ENCODE measurements at regions not wholly inside any gene's neighbourhood (a gene's known extent, or its start where the extent isn't known, plus 50 kb on each side); places are given as distances from the start of the nearest gene placed in this dataset.

GRCh38 chr2:186058614-186059013 lies 320.0 kb downstream of the FSIP2 start:
- Histone ChIP-seq H3K27me3 (ENCODE audit: control insufficient read depth in 2 of 2, insufficient read depth in 2 of 2, low read length in 2 of 2) (no peaks in the 10 kb centered on the region), H3K4me1 (ENCODE audit: control insufficient read depth, extremely low read depth, insufficient read depth, low read length) (peaks cover 3% of the 10 kb centered on the region), H3K27ac (ENCODE audit: insufficient read depth, low read depth, low read length) (no peak overlapping the region), H3K79me2 (ENCODE audit: control insufficient read depth, insufficient read depth, low read length) (no peaks in the 10 kb centered on the region), H3K4me2 (ENCODE audit: insufficient read depth, low read length) (no peak overlapping the region), H3K9me1 (replicated peaks; ENCODE audit: control insufficient read depth, extremely low read depth, insufficient read depth, low read length) (no peaks in the 10 kb centered on the region), H3K9ac (replicated peaks; ENCODE audit: extremely low read depth, insufficient read depth, low read length) (no peak overlapping the region), H3K4me3 (replicated peaks in 1 of 3; ENCODE audit: insufficient read depth in 1 of 3, low read depth in 1 of 3, low read length in 3 of 3) (no peak overlapping the region), H4K20me1 (replicated peaks; ENCODE audit: control insufficient read depth, extremely low read depth, insufficient read depth, low read length) (no peaks in the 10 kb centered on the region), H3K9me3 (replicated peaks; ENCODE audit: control insufficient read depth, insufficient read depth, low read length) (no peaks in the 10 kb centered on the region), H2AFZ (ENCODE audit: low read depth, low read length) (no peak overlapping the region), H3K36me3 (ENCODE audit: control insufficient read depth in 2 of 2, extremely low read depth in 1 of 2, insufficient read depth in 2 of 2, low read length in 2 of 2) (no peaks in the 10 kb centered on the region)
- CTCF ChIA-PET = interaction anchor here (0.5 to 1.4 kb wide), 3 partner anchors 10 to 197 kb away, joined by 3 to 6 read pairs (median 3); no protein-coding TSS in a partner anchor
- FAIRE-seq (no peak), DNase-seq (ENCODE audit: low read depth, low spot score) (no peak)
- dilution Hi-C loops (cut with MboI; ENCODE audit: extremely low pct_ligation_motif_present, low sequenced_read_pairs) (no loop called here), intact Hi-C loops (cut with micrococcal nuclease) (no loop called here)
- POLR2A ChIA-PET = no interaction called here
- no TSS peak for BruUV-seq (replicated peaks)
- TF ChIP-seq POLR2A (IDR thresholded peaks at IDR 0.05; ENCODE audit: low read depth, low read length) (no peak), FOS (IDR thresholded peaks at IDR 0.05; ENCODE audit: borderline replicate concordance, insufficient read depth, low read length) (no peak), CTCF (IDR thresholded peaks at IDR 0.05; ENCODE audit: extremely low read depth in 1 of 2, insufficient read depth in 1 of 2, low read depth in 1 of 2, low read length in 2 of 2) (no peak), JUN (IDR thresholded peaks at IDR 0.05; ENCODE audit: borderline replicate concordance, insufficient read depth, insufficient read length, low read depth) (no peak), MAX (IDR thresholded peaks at IDR 0.05; ENCODE audit: insufficient read depth, insufficient read length) (no peak), POLR2AphosphoS5 (IDR thresholded peaks at IDR 0.05; ENCODE audit: insufficient read depth, low read depth, low read length) (no peak), EZH2 (IDR thresholded peaks at IDR 0.05; ENCODE audit: borderline replicate concordance, low read depth, low read length, severe bottlenecking) (no peak), MYC (IDR thresholded peaks at IDR 0.05; ENCODE audit: low read depth, low read length) (no peak), GATA2 (IDR thresholded peaks at IDR 0.05; ENCODE audit: insufficient read depth, insufficient read length, low read depth, low read length) (no peak)

Measured in endothelial cell of umbilical vein (primary cell).